HG03135 (cell line): ENCODE measurements at regions not wholly inside any gene's neighbourhood (a gene's known extent, or its start where the extent isn't known, plus 50 kb on each side); places are given as distances from the start of the nearest gene placed in this dataset.
A peak's percentile ranks its signal among the peaks of the same experiment; 100 is the strongest.
"Not testable (repeated sequence)": the region's sequence is repeated elsewhere in the genome, so short reads cannot be mapped to it uniquely, and the experiment has no call there.

ENCODE experiments used
- ATAC-seq: cut with Tn5 transposase; IDR thresholded peaks from one replicate; pipeline ENCODE4 v1.9.1; 2021; ENCODE audit warnings: mild to moderate bottlenecking, moderate library complexity; ENCODE audit not compliant: unreplicated experiment

DNA sequence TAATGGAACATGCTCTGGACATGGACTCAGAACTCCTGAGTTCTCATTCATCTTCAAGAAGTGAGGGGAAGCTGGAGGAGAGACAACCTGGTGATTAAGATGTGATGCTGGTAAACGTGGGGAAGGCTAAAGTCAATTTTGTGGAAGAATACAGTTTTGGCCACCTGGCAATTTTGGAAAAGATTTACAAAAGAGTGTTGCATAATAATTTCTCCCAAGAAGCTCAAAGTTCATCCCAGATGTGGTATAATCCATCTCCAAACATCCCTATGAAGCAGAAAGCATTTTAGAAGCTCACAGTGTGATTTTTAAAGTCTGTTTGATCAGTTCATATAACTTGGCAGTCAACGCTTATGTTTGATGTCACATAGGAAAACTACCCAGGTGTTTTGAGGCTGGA, 208.7 kb downstream of the LMX1A start:
- ATAC-seq: no peak

DNA sequence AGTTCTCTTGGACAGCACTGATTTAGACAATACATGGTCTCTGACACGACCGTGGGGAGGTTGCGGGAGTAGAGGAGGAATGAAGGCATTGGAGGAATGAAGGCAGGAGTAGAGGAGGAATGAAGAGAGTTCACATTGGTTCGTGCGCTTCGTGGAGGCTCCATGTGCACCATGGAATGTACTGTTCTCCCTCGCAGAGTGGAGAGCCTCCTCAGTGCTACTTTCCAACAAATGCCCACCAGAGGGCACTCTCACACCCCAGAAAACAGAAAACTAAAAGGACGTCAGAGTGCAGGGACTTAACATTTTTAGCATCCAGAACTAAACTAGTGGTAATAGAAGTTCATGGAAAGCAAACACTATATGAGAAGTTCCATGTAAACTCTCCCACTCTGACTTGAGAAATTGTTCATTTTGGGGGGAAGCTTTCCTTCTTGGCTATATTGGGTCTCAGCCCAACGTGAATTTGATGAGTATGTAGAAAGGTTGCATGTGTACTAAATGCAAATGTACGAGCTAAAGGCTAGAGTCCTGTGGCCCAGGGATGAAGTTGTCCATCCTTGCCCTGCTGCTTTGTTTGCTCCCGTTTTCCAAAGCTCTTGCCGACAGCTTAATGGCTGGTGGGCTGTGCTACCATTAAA, 211.6 kb downstream of the LMX1A start:
- peak; percentile 78 for ATAC-seq

DNA sequence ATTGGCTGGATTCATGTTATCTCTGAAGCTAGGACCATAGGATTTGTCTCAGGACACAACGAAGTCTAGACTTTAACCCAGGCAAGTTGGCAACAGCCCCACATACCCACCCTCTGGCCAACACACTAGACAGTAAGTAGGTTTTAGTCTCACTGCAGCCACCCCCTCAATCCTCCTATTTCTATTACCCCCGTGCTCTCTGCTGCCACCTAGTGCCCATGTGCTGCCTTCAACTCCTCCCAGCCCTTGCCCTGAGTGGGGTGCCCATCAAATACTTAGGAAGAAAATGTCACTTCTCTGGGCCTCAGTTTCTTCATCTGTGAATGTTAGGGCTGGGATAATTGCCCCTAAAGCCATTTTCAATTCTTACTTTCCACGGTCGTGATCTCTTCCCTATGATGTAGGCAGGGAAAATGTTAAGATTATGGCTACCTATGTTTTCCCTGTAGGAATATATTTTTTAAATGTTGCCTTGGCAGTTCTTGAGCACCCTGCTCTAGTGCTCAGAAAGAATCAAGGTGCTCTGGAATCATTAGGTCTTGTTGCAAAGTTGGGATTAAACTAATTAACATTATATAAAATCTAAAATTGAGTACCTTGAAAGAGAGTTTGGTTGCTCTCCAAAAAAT, 213.0 kb downstream of the LMX1A start:
- ATAC-seq: no peak

DNA sequence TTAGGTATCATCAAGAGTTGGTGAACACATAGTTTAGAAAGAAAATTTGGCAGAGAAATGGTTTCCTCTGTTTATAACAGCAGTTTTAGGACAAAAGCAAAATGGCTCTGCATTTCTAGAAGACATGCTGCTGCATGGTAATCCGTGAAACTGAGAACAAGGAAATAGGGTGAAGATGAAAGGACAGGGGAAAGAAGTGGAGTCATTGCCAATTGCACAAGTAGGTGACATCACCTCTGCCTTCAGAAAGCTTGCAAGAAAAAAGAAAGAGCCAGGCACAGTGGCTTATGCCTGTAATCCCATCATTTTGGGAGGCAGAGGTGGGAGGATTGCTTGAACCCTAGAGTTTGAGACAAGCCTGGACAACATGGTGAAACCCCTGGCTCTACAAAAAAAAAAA, 217.6 kb downstream of the LMX1A start:
- ATAC-seq: no peak

DNA sequence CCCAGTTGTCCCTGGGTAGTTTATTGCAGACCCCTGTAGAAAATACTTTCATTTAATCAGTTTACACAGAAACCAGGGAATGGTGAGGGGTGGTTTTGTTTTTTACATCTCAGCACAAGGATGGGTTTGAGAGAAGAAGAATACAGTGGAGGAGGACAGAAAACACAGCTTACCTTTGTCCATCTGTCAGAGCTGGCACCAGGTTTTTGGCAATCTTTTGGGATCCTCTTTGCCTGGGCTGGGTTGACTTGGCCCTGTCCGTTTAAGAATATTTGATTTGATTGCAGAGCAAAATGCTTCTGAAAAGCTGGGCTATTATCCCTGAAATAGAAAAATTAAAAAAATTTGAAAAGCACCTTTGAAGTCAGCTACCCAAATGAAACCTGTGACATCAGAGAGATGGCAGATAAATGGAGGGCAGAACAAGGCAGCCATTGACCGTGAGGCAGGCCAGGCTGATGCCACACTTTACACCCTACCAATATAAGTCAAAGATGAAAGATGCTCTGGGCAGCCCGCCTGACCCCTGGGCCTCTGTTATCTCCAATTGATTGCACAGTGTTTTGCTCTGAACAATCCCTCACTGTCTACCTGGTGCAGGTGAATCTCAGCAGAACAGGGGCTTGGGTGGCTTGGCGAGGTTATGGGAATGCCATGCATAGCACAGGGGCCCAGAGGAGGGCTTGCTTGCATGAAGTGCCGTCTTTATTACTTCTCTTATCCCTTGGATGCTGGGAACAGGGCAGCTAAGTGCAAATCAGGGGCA, 218.8 kb downstream of the LMX1A start:
- ATAC-seq: no peak

DNA sequence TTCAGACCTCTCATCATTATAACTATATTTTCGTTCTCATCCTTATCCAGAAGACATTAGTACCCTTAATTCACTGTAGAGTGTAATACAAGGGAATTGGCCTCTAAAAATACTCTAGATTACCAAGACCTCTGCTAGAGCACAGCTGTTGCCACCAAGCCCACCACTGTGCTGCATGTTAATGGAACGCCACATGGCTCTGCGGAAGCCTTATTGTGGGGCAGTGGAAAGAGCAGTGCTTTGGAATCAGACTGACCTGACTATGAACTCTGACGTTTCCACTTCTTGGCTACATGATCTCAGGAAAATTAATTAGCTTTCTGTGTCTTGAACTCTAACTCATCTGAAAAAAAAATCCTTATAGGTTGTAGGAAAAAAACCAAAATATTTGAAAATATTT, 222.1 kb downstream of the LMX1A start:
- no peak for ATAC-seq

DNA sequence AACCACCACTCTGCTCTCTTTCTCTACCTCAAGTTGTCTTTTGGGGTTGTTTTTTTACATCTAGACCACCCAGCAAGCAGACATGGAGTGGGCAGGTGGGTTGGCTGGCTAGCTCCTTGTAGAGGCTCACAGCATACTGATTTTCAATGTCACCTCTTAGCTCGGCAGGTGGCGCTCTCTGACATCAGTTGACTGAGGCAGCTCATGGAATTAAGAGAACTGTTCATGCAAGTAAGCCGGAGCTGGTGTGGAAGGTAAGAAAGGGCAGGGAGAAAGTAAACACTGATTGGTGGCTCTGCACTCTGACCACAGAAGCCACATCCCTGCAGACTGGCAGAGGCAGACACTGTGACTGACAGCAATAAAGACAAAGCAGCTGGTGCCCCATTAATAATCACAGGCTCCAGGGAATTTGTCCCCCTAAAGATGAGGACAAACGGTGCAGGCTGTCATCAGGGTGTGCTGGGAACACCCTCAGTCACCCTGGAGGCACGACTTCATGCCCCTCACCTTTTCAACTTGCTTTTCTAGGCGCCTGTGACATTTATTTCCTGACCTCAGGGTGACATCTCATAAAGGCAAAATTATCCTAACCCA, 226.8 kb downstream of the LMX1A start:
- ATAC-seq: no peak

DNA sequence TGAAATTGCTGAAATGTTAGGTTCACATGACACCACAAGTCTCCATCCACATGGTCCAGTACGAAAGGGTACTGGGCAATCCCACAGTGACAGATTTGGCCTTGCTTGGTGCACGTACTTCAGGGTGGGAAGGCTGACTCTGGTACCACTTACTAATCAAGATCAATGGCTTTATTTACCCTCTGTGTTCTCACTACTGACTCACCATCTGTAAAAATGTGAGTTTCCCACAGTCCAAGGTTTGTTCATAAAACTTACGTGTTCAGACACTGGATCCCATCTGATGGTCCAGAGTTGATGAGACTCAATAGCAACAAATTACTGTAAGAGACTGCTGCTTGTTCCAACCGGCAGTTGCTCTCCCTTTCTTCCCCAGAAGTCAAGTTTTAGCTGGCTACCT, 231.7 kb downstream of the LMX1A start:
- no peak for ATAC-seq

DNA sequence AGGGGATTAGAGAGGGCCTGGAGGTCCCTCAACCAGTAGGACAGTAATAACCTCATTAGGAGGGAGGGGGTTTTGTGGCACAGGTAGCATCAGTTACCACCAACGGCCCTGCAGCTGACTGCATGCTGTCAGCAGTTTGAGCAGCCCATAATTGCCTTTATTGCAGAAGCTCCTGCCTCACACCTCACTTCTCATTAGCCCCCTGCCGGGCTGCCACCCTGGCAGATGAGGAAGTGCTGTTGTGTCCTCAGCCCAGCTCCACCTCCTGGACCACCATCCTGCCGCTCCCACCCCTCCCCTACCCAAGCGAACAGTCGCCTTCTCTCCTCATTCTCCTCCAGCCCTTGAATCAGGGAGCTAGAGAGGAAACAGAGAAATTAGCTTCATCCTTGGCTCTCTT, 237.4 kb downstream of the LMX1A start:
- ATAC-seq: no peak

DNA sequence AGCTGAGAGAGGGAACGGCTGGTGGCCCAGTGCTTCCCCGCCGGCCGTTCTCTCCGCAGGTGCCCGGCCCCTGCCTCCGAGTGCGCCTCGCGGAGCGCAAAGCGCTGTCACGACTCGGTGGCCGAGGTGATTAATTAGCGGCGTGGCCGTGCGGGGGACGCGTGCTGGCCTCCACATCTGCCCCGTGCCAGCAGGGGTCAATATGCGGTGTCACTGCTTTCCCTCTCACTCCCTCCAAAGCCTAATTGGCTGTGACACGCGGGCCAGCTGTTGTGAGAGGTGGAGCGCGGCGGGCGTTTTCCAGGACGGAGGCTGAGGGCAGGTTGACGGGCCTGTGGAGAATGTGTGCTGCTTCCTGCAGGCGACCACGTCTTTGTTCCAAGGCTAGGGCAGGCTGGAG, 239.0 kb downstream of the LMX1A start:
- ATAC-seq: no peak

DNA sequence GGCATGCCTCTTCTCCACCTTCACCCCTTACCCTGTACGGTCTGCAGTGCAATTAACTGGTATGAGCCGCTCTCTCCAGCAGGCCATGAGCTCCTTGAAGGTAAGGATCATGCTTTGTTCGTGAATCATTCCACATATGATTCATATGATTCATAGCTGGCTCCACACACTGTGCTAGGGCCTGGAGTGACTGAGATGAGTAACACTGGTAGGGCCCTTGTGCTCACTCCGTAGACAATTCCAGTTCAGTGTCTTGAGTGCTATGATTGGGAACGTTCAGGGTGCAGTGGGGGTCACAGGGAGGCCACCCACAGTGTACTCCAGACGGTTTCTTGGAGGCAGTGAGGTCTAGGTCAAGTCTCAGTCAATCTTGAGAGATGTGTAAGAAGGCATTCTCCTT, 239.8 kb downstream of the LMX1A start:
- ATAC-seq: no peak

DNA sequence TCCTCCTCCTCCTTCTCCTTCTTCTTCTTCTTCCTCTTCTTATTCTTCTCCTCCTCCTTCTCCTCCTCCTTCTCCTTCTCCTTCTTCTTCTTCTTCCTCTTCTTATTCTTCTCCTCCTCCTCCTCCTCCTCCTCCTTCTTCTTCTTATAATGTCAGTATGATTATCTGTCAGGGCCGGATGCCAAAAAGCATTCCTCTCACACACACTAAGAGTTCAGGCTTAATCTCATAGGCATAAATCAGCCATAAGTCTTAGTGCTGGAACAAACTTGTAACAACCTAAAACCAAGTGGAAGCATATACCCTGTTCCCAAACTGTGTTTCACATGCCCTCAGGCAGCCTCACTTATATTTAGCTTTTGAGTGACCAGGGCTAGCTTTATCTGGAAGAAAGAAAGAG, 240.3 kb downstream of the LMX1A start:
- ATAC-seq: no peak

DNA sequence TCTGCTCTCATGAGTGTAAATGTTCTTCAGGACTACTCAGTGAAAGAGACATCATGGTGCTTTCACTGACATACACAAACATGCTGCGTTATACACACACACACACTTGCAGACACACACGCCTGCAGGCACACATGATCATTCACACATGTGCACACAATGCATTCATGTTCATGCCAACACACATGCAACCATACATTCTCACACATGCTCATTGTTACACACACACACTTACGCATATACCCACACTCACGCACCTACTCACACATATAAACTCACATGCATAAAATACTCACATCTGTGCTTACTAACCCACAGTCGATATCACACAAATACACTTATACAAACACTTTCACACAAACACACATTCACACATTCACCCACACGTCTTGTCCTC, 241.6 kb downstream of the LMX1A start:
- no peak for ATAC-seq

DNA sequence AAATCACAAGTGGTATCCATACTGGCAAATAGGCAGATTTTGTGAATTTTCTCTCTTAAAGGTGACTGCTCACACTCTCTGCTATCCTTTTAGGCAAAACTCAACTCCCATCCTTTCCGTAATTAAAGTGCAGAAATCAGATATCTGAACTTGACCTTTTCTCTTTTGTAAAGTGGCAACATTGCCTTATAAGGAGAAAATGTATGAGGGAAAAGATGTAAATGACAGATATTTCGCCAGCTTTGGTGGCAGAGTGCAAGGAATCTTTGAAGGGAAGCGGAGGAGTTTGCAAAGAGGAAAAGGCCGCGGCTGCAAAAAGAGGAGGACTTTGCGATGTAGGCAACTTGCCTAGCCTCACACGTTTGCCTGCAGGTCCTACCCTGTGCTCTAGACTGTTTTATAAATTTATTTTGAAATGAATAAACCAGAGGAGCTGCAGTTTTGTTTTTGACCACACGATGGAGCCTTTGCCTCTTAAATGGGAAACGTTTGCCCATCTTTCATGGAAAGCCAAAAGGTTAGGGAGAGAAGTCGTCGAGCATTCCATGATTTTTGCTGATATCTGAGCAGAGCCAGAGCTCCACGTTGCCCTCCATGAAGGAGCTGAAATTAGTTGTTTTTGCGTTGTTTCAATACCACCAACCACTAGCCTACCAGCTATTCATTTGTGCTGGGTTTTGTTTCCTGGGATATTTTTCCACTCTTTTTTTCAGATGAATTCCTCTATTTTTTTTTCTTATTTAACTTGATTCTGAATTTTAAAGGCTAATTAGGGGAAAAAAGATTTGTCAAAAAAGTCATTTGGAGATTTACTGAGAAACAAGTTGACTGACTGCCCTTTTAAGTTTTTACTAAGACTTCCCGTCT, 242.3 kb downstream of the LMX1A start:
- no peak for ATAC-seq

DNA sequence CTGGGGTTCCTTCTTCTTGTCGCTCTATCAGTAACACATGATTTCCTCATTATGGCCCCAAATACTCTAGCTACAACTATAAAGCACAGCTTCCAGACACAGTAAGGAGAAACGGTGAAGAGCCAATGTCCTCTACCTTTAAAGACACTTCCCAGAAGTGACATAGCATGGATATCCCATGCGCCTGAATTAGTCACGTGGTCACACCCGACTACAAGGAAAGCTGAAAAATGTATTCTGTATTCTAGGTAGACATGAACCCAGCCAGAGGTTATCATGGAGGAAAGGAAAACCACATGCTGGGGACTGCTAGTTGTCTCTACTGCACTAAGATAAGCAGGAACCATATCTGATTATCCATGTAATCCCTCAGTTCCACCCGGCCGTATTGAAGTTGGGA, 244.3 kb downstream of the LMX1A start:
- no peak for ATAC-seq

DNA sequence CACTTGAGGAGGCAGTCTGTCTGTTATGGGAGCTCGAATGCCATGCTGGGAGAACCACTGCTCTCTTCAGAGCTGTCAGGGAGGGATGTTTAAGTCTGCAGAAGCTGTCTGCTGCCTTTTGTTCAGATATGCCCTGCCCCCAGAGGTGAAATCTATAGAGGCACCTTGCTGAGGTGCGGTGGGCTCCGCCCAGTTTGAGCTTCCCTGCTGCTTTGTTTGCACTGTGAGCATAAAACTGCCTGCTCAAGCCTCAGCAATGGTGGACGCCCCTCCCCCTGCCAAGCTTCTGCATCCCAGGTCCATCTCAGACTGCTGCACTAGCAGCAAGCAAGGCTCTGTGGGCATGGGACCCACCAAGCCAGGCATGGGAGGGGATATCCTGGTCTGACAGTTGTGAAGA, 247.5 kb downstream of the LMX1A start:
- no peak for ATAC-seq

DNA sequence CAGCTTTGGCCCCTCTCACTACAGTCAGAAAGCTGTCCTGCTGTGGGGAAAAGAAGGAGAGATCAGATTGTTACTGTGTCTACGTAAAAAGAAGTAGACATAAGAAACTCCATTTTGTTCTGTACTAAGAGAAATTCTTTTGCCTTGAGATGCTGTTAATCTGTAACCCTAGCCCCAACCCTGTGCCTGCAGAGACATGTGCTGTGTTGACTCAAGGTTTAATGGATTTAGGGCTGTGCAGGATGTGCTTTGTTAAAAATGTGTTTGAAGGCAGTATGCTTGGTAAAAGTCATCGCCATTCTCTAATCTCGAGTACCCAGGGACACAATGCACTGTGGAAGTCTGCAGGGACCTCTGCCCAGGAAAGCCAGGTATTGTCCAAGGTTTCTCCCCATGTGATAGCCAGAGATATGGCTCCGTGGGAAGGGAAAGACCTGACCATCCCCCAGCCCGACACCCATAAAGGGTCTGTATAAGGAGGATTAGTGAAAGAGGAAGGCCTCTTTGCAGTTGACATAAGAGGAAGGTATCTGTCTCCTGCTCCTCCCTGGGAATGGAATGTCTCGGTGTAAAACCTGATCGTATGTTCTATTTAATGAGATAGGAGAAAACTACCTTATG, 263.9 kb downstream of the LMX1A start:
- ATAC-seq: not testable (repeated sequence)

DNA sequence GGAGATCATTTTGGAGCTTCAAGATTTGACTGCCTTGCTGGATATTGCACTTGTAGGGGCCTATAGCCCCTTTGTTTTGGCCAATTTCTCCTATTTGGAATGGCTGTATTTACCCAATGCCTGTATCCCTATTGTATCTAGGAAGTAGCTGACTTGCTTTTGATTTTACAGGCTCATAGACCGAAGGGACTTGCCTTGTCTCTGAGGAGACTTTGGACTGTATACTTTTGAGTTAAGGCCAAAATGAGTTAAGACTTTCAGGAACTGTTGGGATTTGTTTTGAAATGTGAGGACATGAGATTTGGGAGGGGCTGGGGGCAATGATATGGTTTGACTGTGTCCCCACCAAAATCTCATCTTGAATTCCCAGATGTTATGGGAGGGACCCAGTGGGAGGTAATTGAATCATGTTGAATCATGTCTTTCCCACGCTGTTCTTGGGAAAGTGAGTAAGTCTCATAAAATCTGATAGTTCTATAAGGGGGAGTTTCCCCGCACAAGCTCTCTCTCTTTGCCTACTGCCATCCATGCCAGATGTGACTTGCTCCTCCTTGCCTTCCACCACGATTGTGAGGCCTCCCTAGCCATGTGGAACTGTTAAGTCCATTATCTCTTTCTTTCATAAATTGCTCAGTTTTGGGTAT, 276.1 kb downstream of the LMX1A start:
- ATAC-seq: no peak

DNA sequence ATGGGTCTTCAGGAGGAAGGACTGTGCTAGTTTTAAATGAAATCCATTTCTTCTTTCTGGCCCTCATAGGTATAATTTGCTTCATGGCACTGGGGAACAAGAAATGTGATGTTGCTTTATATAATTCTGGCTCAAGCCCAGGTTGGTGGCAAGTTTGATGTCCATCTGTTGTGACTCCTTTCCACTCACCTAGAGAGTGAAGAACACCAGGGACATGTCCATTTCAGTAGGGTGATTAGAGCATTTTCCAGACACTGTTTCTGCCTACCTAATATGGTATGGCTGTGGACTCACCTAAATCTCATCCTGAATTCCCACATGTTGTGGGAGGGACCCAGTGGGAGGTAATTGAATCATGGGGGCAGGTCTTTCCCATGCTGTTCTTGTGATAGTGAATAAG, 278.1 kb downstream of the LMX1A start:
- no peak for ATAC-seq

DNA sequence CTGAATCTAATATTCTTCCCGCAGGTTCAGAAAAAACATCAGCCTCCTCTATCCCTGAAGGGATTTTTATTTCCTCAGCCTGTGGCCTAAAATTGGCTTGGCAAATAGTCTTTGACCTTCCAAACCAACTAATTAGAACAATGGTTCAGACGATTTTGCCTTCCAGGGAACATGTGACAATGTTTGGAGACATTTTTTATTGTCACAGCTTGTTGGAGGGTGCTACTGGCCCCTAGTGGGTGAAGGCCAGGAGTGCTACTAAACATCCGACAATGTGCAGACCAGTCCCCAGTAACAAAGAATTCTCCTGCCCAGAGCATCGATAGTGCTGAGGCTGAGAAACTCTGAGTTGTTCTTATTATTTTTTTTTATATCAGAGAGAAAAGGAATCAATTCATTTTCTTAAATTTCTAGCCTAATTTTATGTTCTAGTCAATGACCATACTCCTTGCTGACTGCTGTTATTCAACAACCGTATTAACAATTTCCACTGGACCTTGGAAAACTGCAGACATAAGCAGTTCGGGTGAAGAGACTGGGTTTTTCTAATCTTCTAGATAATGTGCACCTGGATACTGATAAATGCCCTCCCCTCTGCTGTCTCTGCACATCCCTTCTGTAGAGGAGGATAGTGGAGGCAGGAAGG, 280.7 kb downstream of the LMX1A start:
- ATAC-seq: no peak
